Keratinocyte (primary cell): ENCODE measurements at regions not wholly inside any gene's neighbourhood (a gene's known extent, or its start where the extent isn't known, plus 50 kb on each side); places are given as distances from the start of the nearest gene placed in this dataset.
"Not testable (repeated sequence)": the region's sequence is repeated elsewhere in the genome, so short reads cannot be mapped to it uniquely, and the experiment has no call there.

Experiments
- EZH2 ChIP-seq: IDR thresholded peaks from one replicate; pipeline ENCODE4 v1.6.1; 2012; ENCODE audit warnings: inconsistent platforms, mild to moderate bottlenecking, low read length, moderate library complexity
- TF ChIP-seq, protein P1 (sequence below), 3 experiments: IDR thresholded peaks in 1 of 3; conservative IDR thresholded peaks in 1 of 3; optimal IDR thresholded peaks in 1 of 3; 2 replicates in 2 of 3; 3 replicates in 1 of 3; pipeline versions ENCODE3 to v1.5.1; 2011; ENCODE audit warnings: low read length in 3 of 3, mild to moderate bottlenecking in 3 of 3, moderate library complexity in 2 of 3, control low read depth in 1 of 3, inconsistent platforms in 1 of 3; ENCODE audit not compliant: insufficient read depth in 2 of 3; ENCODE audit errors: extremely low read depth in 1 of 3

DNA sequence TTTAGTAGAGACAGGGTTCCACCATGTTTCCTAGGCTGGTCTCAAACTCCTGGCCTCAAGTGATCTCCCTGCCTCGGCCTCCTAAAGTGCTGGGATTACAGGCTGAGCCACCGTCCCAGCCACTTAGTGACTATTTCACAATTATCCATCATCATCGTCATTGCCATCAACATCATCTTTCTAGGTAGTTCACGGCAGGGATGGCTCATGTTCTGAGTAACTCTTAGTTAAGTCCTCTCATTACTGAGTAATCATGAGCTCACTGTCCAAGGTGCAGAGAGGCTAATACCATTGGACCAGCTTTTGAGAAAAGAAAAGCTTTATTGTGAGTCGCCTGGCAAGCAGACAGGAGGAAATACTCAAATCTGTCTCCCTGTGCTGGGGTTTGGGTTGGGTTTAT, 108.6 kb upstream of the PRSS12 start:
- TF ChIP-seq, protein P1, sequence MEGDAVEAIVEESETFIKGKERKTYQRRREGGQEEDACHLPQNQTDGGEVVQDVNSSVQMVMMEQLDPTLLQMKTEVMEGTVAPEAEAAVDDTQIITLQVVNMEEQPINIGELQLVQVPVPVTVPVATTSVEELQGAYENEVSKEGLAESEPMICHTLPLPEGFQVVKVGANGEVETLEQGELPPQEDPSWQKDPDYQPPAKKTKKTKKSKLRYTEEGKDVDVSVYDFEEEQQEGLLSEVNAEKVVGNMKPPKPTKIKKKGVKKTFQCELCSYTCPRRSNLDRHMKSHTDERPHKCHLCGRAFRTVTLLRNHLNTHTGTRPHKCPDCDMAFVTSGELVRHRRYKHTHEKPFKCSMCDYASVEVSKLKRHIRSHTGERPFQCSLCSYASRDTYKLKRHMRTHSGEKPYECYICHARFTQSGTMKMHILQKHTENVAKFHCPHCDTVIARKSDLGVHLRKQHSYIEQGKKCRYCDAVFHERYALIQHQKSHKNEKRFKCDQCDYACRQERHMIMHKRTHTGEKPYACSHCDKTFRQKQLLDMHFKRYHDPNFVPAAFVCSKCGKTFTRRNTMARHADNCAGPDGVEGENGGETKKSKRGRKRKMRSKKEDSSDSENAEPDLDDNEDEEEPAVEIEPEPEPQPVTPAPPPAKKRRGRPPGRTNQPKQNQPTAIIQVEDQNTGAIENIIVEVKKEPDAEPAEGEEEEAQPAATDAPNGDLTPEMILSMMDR (optimal IDR thresholded peaks at IDR 0.05 in 1 of 3, IDR thresholded peaks at IDR 0.05 in 1 of 3, conservative IDR thresholded peaks at IDR 0.05 in 1 of 3; ENCODE audit: extremely low read depth in 1 of 3, insufficient read depth in 2 of 3, low read length in 3 of 3) = not testable (repeated sequence)
- TF ChIP-seq EZH2 = not testable (repeated sequence)
